H1 (cell line): ENCODE measurements at regions not wholly inside any gene's neighbourhood (a gene's known extent, or its start where the extent isn't known, plus 50 kb on each side); places are given as distances from the start of the nearest gene placed in this dataset.

Experiments
- CTCF ChIA-PET: fragments of 300-600 bp; sonication (Branson Sonifier 250); formaldehyde crosslinking; loops from one replicate; lab custom pipeline; 2021; ENCODE audit not compliant: partially characterized antibody; lab: Charles Lee
- POLR2A ChIA-PET: fragments of 300-600 bp; sonication (Branson Sonifier 250); formaldehyde crosslinking; loops from one replicate; lab custom pipeline; 2021; ENCODE audit warnings: inconsistent platforms; ENCODE audit not compliant: partially characterized antibody; lab: Charles Lee
- DNase-seq, 2 experiments: peaks; one replicate each; pipeline versions ENCODE4 v3.0.0 to v3.0.0-alpha.2; 2010 to 2022; ENCODE audit warnings: low spot score in 2 of 2, low read depth in 1 of 2, mixed read lengths in 1 of 2
- FAIRE-seq: peaks from 2 replicates; lab custom pipeline; 2011; peaks lifted over from hg19 to GRCh38; lab: Jason Lieb, UNC
- H2AFZ ChIP-seq: 2 replicates; pipeline ENCODE4 v1.8.1; 2012; ENCODE audit warnings: low read length, inconsistent platforms
- H2AK5ac ChIP-seq: 2 replicates; pipeline ENCODE4 v1.6.1; 2013; ENCODE audit warnings: low read depth, low read length
- H2BK120ac ChIP-seq: replicated peaks from 2 replicates; pipeline ENCODE3; 2013; ENCODE audit warnings: low read depth, low read length, inconsistent platforms
- H2BK12ac ChIP-seq: 2 replicates; pipeline ENCODE4 v1.6.1; 2013; ENCODE audit warnings: low read depth, low read length
- H2BK15ac ChIP-seq: 2 replicates; pipeline ENCODE4 v1.6.1; 2013; ENCODE audit warnings: low read length
- H2BK20ac ChIP-seq: 2 replicates; pipeline ENCODE4 v1.6.1; 2013; ENCODE audit warnings: low read length
- H2BK5ac ChIP-seq: 2 replicates; pipeline ENCODE4 v1.6.1; 2013; ENCODE audit warnings: low read depth, low read length
- H3K14ac ChIP-seq: 2 replicates; pipeline ENCODE4 v1.6.1; 2013; ENCODE audit warnings: inconsistent platforms; ENCODE audit not compliant: insufficient read length
- H3K18ac ChIP-seq: 2 replicates; pipeline ENCODE4 v1.6.1; 2013; ENCODE audit warnings: low read length; ENCODE audit errors: extremely low read depth
- H3K23ac ChIP-seq: 2 replicates; pipeline ENCODE4 v1.6.1; 2013; ENCODE audit warnings: inconsistent platforms; ENCODE audit not compliant: insufficient read length
- H3K23me2 ChIP-seq: 2 replicates; pipeline ENCODE4 v1.6.1; 2013; ENCODE audit warnings: low read depth, low read length
- H3K27ac ChIP-seq: 2 replicates; pipeline ENCODE4 v1.6.1; 2011; ENCODE audit warnings: low read depth, low read length, inconsistent platforms
- H3K27me3 ChIP-seq, 4 experiments: replicated peaks in 1 of 4; 1 replicate in 1 of 4; 2 replicates in 3 of 4; pipeline versions ENCODE4 v1.6.1 to v1.8.1; 2011 to 2013; ENCODE audit warnings: low read length in 3 of 4, mild to moderate bottlenecking in 3 of 4, inconsistent platforms in 2 of 4, mixed read lengths in 2 of 4, moderate library complexity in 1 of 4; ENCODE audit not compliant: control insufficient read depth in 3 of 4, insufficient read depth in 3 of 4; ENCODE audit errors: extremely low read depth in 1 of 4
- H3K36me3 ChIP-seq, 4 experiments: 2 replicates each; pipeline versions ENCODE4 v1.6.1 to v1.8.1; 2011 to 2013; ENCODE audit warnings: mild to moderate bottlenecking in 4 of 4, low read length in 3 of 4, moderate library complexity in 2 of 4, control low read depth in 1 of 4, inconsistent platforms in 1 of 4; ENCODE audit not compliant: insufficient read depth in 4 of 4, control insufficient read depth in 2 of 4
- H3K4ac ChIP-seq: replicated peaks from 2 replicates; pipeline ENCODE3; 2013; ENCODE audit warnings: low read length, low read depth, mixed read lengths, inconsistent platforms; ENCODE audit not compliant: insufficient read length
- H3K4me1 ChIP-seq, 4 experiments: replicated peaks in 1 of 4; 1 replicate in 1 of 4; 2 replicates in 3 of 4; pipeline versions ENCODE4 v1.6.1 to v1.8.1; 2011 to 2013; ENCODE audit warnings: low read length in 3 of 4, inconsistent platforms in 2 of 4, mixed read lengths in 1 of 4; ENCODE audit not compliant: insufficient read depth in 4 of 4, control insufficient read depth in 3 of 4
- H3K4me2 ChIP-seq, 2 experiments: 2 replicates each; pipeline versions ENCODE4 v1.6.1 to v1.8.1; 2011 to 2013; ENCODE audit warnings: low read depth in 2 of 2, low read length in 2 of 2, control low read depth in 1 of 2, inconsistent platforms in 1 of 2, mild to moderate bottlenecking in 1 of 2; ENCODE audit not compliant: insufficient read depth in 1 of 2
- H3K4me3 ChIP-seq, 4 experiments: fragments of 200-600, 300-600 bp in 1 of 4; sonication (generic), shearing (Covaris generic), sonication (Bioruptor Twin) in 1 of 4; 2 replicates each; pipeline versions ENCODE4 v1.5.1 to v1.8.1; 2011 to 2016; ENCODE audit warnings: low read length in 4 of 4, low read depth in 3 of 4, control low read depth in 2 of 4, inconsistent platforms in 2 of 4, mild to moderate bottlenecking in 2 of 4, mixed read lengths in 1 of 4, moderate library complexity in 1 of 4; ENCODE audit not compliant: insufficient read depth in 2 of 4; ENCODE audit errors: extremely low read depth in 1 of 4
- H3K56ac ChIP-seq: replicated peaks from 2 replicates; pipeline ENCODE3; 2013; ENCODE audit warnings: low read depth, mild to moderate bottlenecking, mixed read lengths, low read length, inconsistent platforms; ENCODE audit not compliant: insufficient read length
- H3K79me1 ChIP-seq: 2 replicates; pipeline ENCODE4 v1.6.1; 2013; ENCODE audit warnings: low read depth, low read length, control low read depth
- H3K79me2 ChIP-seq, 2 experiments: 2 replicates each; pipeline versions ENCODE4 v1.6.1 to v1.8.1; 2012 to 2013; ENCODE audit warnings: low read length in 2 of 2, mild to moderate bottlenecking in 2 of 2, inconsistent platforms in 1 of 2; ENCODE audit not compliant: insufficient read depth in 2 of 2, control insufficient read depth in 1 of 2
- H3K9ac ChIP-seq, 4 experiments: replicated peaks in 1 of 4; 1 replicate in 1 of 4; 2 replicates in 3 of 4; pipeline versions ENCODE4 v1.6.1 to v1.8.1; 2011 to 2013; ENCODE audit warnings: low read depth in 3 of 4, low read length in 3 of 4, control low read depth in 2 of 4, mild to moderate bottlenecking in 2 of 4, moderate library complexity in 2 of 4, inconsistent platforms in 1 of 4; ENCODE audit errors: extremely low read depth in 1 of 4
- H3K9me3 ChIP-seq, 2 experiments: 2 replicates each; pipeline versions ENCODE4 v1.6.1 to v1.8.1; 2012 to 2013; ENCODE audit warnings: mild to moderate bottlenecking in 2 of 2, moderate library complexity in 2 of 2, control low read depth in 1 of 2, inconsistent platforms in 1 of 2, low read depth in 1 of 2, low read length in 1 of 2, mixed read lengths in 1 of 2; ENCODE audit not compliant: insufficient read depth in 2 of 2
- H4K20me1 ChIP-seq, 2 experiments: replicated peaks in 1 of 2; 2 replicates each; pipeline versions ENCODE3 to v1.8.1; 2011 to 2013; ENCODE audit warnings: inconsistent platforms in 2 of 2, low read length in 2 of 2, mild to moderate bottlenecking in 1 of 2; ENCODE audit not compliant: insufficient read depth in 2 of 2, control insufficient read depth in 1 of 2
- H4K5ac ChIP-seq: 2 replicates; pipeline ENCODE4 v1.6.1; 2013; ENCODE audit warnings: low read length, low read depth, mixed read lengths, inconsistent platforms; ENCODE audit not compliant: insufficient read length
- H4K8ac ChIP-seq: 2 replicates; pipeline ENCODE4 v1.8.0; 2013; ENCODE audit warnings: mild to moderate bottlenecking, moderate library complexity, low read length, inconsistent platforms; ENCODE audit not compliant: insufficient read depth; ENCODE audit errors: extremely low read depth
- H4K91ac ChIP-seq: replicated peaks from 2 replicates; pipeline ENCODE3; 2013; ENCODE audit warnings: low read length, mixed read lengths, inconsistent platforms; ENCODE audit not compliant: insufficient read length
- CHD2 ChIP-seq: IDR thresholded peaks from 2 replicates; pipeline ENCODE4 v1.6.1; 2012; ENCODE audit warnings: low read length, improper control_type of control experiment
- CTBP2 ChIP-seq: IDR thresholded peaks from 2 replicates; pipeline ENCODE4 v1.7.0; 2011; ENCODE audit warnings: borderline replicate concordance, mild to moderate bottlenecking, moderate library complexity, mixed read lengths, low read length; ENCODE audit not compliant: insufficient read depth, insufficient read length
- EGR1 ChIP-seq: IDR thresholded peaks from 2 replicates; pipeline ENCODE4 v1.6.1; 2011; ENCODE audit warnings: low read depth, low read length, borderline replicate concordance
- EZH2 ChIP-seq: fragments of 200-600 bp; sonication (generic); IDR thresholded peaks from 2 replicates; pipeline ENCODE4 v1.7.1; 2012; ENCODE audit warnings: low read depth, mild to moderate bottlenecking, moderate library complexity, low read length, inconsistent platforms; ENCODE audit not compliant: severe bottlenecking
- RBBP5 ChIP-seq: IDR thresholded peaks from 2 replicates; pipeline ENCODE4 v1.7.1; 2012; ENCODE audit warnings: low read depth, mild to moderate bottlenecking, inconsistent platforms, low read length, moderate library complexity, borderline replicate concordance
- RFX5 ChIP-seq: IDR thresholded peaks from 2 replicates; pipeline ENCODE4 v1.6.1; 2011; ENCODE audit warnings: low read depth, low read length, improper control_type of control experiment, borderline replicate concordance
- SP1 ChIP-seq: IDR thresholded peaks from 2 replicates; pipeline ENCODE4 v1.6.1; 2011; ENCODE audit warnings: low read depth, low read length
- SRF ChIP-seq: IDR thresholded peaks from 2 replicates; pipeline ENCODE4 v1.6.1; 2011; ENCODE audit warnings: mild to moderate bottlenecking, low read depth, low read length, moderate library complexity
- TAF7 ChIP-seq: optimal IDR thresholded peaks from 2 replicates; pipeline ENCODE3; 2011; ENCODE audit warnings: low read depth, mild to moderate bottlenecking, inconsistent platforms, low read length, moderate library complexity, borderline replicate concordance
- TBP ChIP-seq: IDR thresholded peaks from 2 replicates; pipeline ENCODE4 v1.6.1; 2011; ENCODE audit warnings: low read depth, low read length, improper control_type of control experiment
- TEAD4 ChIP-seq: IDR thresholded peaks from 2 replicates; pipeline ENCODE4 v1.6.1; 2012; ENCODE audit warnings: low read depth, low read length, inconsistent platforms, mixed read lengths
- YY1 ChIP-seq: IDR thresholded peaks from 2 replicates; pipeline ENCODE4 v1.6.1; 2011; ENCODE audit warnings: low read depth, mild to moderate bottlenecking, low read length
- WGBS, 2 experiments: shearing (Covaris generic) in 1 of 2; methylation state at CpG; one replicate each; pipeline versions ENCODE4 v1.1.6 to v1.1.7; 2013 to 2015; ENCODE audit warnings: low lambda C conversion rate in 2 of 2, mixed read lengths in 2 of 2, inconsistent platforms in 1 of 2, low coverage in 1 of 2, missing lambda C conversion rate in 1 of 2; ENCODE audit not compliant: insufficient replicate concordance in 2 of 2, insufficient coverage in 1 of 2, insufficient read length in 1 of 2; ENCODE audit errors: extremely low coverage in 1 of 2, missing lambda C conversion rate in 1 of 2; 5-methylcytosine and 5-hydroxymethylcytosine counted together
- TF ChIP-seq, protein P1 (sequence below), 3 experiments: IDR thresholded peaks; 1 replicate in 2 of 3; 2 replicates in 1 of 3; pipeline versions ENCODE4 v1.5.1 to v1.6.1; 2011; ENCODE audit warnings: low read length in 3 of 3, mild to moderate bottlenecking in 3 of 3, inconsistent platforms in 2 of 3, low read depth in 1 of 3, moderate library complexity in 1 of 3; ENCODE audit not compliant: insufficient read depth in 1 of 3; ENCODE audit errors: control extremely low read depth in 1 of 3

GRCh38 chr5:125113328-125113727 lies 366.9 kb upstream of the ZNF608 start:
- no peaks in the 10 kb centered on the region for H3K36me3 ChIP-seq
- no peak for TF ChIP-seq CHD2
- TF ChIP-seq EGR1, result no peak
- no peak for TF ChIP-seq TEAD4
- TF ChIP-seq, protein P1, sequence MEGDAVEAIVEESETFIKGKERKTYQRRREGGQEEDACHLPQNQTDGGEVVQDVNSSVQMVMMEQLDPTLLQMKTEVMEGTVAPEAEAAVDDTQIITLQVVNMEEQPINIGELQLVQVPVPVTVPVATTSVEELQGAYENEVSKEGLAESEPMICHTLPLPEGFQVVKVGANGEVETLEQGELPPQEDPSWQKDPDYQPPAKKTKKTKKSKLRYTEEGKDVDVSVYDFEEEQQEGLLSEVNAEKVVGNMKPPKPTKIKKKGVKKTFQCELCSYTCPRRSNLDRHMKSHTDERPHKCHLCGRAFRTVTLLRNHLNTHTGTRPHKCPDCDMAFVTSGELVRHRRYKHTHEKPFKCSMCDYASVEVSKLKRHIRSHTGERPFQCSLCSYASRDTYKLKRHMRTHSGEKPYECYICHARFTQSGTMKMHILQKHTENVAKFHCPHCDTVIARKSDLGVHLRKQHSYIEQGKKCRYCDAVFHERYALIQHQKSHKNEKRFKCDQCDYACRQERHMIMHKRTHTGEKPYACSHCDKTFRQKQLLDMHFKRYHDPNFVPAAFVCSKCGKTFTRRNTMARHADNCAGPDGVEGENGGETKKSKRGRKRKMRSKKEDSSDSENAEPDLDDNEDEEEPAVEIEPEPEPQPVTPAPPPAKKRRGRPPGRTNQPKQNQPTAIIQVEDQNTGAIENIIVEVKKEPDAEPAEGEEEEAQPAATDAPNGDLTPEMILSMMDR (IDR thresholded peaks at IDR 0.05; ENCODE audit: control extremely low read depth in 1 of 3, insufficient read depth in 1 of 3, low read depth in 1 of 3, low read length in 3 of 3), result no peak
- TF ChIP-seq TBP, result no peak
- TF ChIP-seq SRF, result no peak
- no peak for TF ChIP-seq RFX5
- TF ChIP-seq SP1, result no peak
- no peak for TF ChIP-seq RBBP5
- no peak for TF ChIP-seq CTBP2
- no peak for TF ChIP-seq YY1
- no peak for TF ChIP-seq EZH2
- TF ChIP-seq TAF7, result no peak

More at GRCh38 chr5:125113328-125113727, 366.9 kb upstream of the ZNF608 start:
- Histone ChIP-seq H2BK15ac (no peak overlapping the region), H3K23me2 (no peaks in the 10 kb centered on the region; the same call in 1 of the 2 replicates), H4K91ac (no peak overlapping the region), H4K8ac (no peak overlapping the region), H3K4ac (no peak overlapping the region), H3K56ac (no peak overlapping the region), H3K9ac (no peak overlapping the region), H3K27me3 (no peaks in the 10 kb centered on the region), H3K27ac (no peak overlapping the region), H3K79me1 (no peaks in the 10 kb centered on the region), H2AK5ac (no peak overlapping the region), H4K5ac (no peak overlapping the region), H2BK20ac (no peak overlapping the region), H2BK12ac (no peak overlapping the region), H3K18ac (no peak overlapping the region), H2AFZ (no peak overlapping the region), H4K20me1 (no peaks in the 10 kb centered on the region), H3K4me3 (no peak overlapping the region), H2BK5ac (no peak overlapping the region), H2BK120ac (no peak overlapping the region), H3K4me1 (0 out of 7 replicates have a peak, but pooled peaks cover 0 to 2% (median 0%) of the 10 kb centered on the region in 4 experiments), H3K79me2 (no peaks in the 10 kb centered on the region), H3K23ac (no peak overlapping the region), H3K14ac (no peak overlapping the region), H3K9me3 (no peaks in the 10 kb centered on the region), H3K4me2 (no peak overlapping the region)
- CTCF ChIA-PET, result no interaction called here
- POLR2A ChIA-PET, result no interaction called here
- DNase-seq, result no peak
- WGBS, 2 experiments, result 88% methylated on average over 2 of the region's 2 CpGs; no CpG with 5 or more reads in 1 of the 2 experiments
- no peak for FAIRE-seq
